DND-41 (cell line): ENCODE measurements at regions not wholly inside any gene's neighbourhood (a gene's known extent, or its start where the extent isn't known, plus 50 kb on each side); places are given as distances from the start of the nearest gene placed in this dataset.

Experiments used
- ATAC-seq: fragments of 200-7000 bp; cut with Tn5 transposase; 3 replicates; pipeline ENCODE4 v1.9.1; 2021; ENCODE audit warnings: low read depth; ENCODE audit not compliant: insufficient read depth
- DNase-seq: peaks from one replicate; pipeline ENCODE4 v3.0.0-alpha.2; 2020
- H2AFZ ChIP-seq: 2 replicates; pipeline ENCODE4 v1.6.0; 2012; ENCODE audit warnings: low read depth, low read length
- H3K27ac ChIP-seq: 2 replicates; pipeline ENCODE4 v1.5.1; 2012; ENCODE audit warnings: low read length, inconsistent platforms
- H3K27me3 ChIP-seq: fragments of 200-600 bp; sonication (generic); 2 replicates; pipeline ENCODE4 v1.6.0; 2012; ENCODE audit warnings: low read length, mild to moderate bottlenecking, inconsistent platforms; ENCODE audit not compliant: insufficient read depth, poor library complexity
- H3K36me3 ChIP-seq: 2 replicates; pipeline ENCODE4 v1.5.1; 2012; ENCODE audit warnings: low read length, inconsistent platforms; ENCODE audit not compliant: insufficient read depth
- H3K4me1 ChIP-seq: 2 replicates; pipeline ENCODE4 v1.5.1; 2012; ENCODE audit warnings: mild to moderate bottlenecking, low read length; ENCODE audit not compliant: insufficient read depth
- H3K4me2 ChIP-seq: 2 replicates; pipeline ENCODE4 v1.6.0; 2012; ENCODE audit warnings: mild to moderate bottlenecking, moderate library complexity, low read length, inconsistent platforms; ENCODE audit not compliant: insufficient read depth
- H3K4me3 ChIP-seq, 2 experiments: fragments of 200-600 bp in 1 of 2; shearing (Covaris generic) in 1 of 2; 2 replicates each; pipeline ENCODE4 v1.5.1; 2012 to 2016; ENCODE audit warnings: inconsistent platforms in 2 of 2, low read length in 2 of 2, mild to moderate bottlenecking in 2 of 2, low read depth in 1 of 2, moderate library complexity in 1 of 2
- H3K79me2 ChIP-seq: 2 replicates; pipeline ENCODE4 v1.6.0; 2012; ENCODE audit warnings: low read length, inconsistent platforms; ENCODE audit not compliant: insufficient read depth
- H3K9ac ChIP-seq: 2 replicates; pipeline ENCODE4 v1.6.0; 2012; ENCODE audit warnings: low read depth, mild to moderate bottlenecking, inconsistent platforms, low read length, moderate library complexity
- H3K9me3 ChIP-seq: 2 replicates; pipeline ENCODE4 v1.5.1; 2012; ENCODE audit warnings: low read length, moderate library complexity, mild to moderate bottlenecking, inconsistent platforms; ENCODE audit not compliant: insufficient read depth, severe bottlenecking
- H4K20me1 ChIP-seq: 2 replicates; pipeline ENCODE4 v1.6.0; 2012; ENCODE audit warnings: low read length; ENCODE audit not compliant: insufficient read depth
- EZH2 ChIP-seq: IDR thresholded peaks from 3 replicates; pipeline ENCODE4 v1.6.1; 2012; ENCODE audit warnings: borderline replicate concordance, low read depth, mild to moderate bottlenecking, moderate library complexity, low read length, inconsistent platforms; ENCODE audit not compliant: severe bottlenecking
- TF ChIP-seq, protein P1 (sequence below): IDR thresholded peaks from 2 replicates; pipeline ENCODE4 v1.5.1; 2012; ENCODE audit warnings: borderline replicate concordance, low read length, moderate library complexity, mild to moderate bottlenecking; ENCODE audit not compliant: poor library complexity, severe bottlenecking; ENCODE audit errors: extremely low read depth

DNA sequence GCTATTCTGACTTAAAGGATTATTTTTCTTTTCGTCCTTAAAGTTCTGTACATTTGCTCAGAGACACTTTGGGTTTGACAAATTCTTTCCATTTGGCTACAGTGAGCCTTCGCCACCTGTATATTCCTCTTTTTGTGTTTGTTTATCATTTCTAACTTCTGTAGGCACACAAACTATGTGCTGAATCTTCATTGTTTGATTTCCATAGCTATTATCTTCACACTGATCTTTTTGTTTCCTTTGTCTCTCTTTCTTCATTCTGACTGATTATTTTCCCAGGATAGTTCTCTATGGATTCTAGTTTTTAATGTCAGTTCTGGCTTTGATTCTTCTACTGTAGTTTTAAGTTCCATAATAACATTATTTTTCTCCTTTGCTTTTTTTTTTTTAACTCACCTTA lies 350.2 kb downstream of the ZNF521 start:
- H3K9ac ChIP-seq = no peak overlapping the region
- no peak for TF ChIP-seq EZH2
- TF ChIP-seq, protein P1, sequence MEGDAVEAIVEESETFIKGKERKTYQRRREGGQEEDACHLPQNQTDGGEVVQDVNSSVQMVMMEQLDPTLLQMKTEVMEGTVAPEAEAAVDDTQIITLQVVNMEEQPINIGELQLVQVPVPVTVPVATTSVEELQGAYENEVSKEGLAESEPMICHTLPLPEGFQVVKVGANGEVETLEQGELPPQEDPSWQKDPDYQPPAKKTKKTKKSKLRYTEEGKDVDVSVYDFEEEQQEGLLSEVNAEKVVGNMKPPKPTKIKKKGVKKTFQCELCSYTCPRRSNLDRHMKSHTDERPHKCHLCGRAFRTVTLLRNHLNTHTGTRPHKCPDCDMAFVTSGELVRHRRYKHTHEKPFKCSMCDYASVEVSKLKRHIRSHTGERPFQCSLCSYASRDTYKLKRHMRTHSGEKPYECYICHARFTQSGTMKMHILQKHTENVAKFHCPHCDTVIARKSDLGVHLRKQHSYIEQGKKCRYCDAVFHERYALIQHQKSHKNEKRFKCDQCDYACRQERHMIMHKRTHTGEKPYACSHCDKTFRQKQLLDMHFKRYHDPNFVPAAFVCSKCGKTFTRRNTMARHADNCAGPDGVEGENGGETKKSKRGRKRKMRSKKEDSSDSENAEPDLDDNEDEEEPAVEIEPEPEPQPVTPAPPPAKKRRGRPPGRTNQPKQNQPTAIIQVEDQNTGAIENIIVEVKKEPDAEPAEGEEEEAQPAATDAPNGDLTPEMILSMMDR = no peak
- H3K79me2 ChIP-seq = no peaks in the 10 kb centered on the region
- no peak overlapping the region for H3K4me3 ChIP-seq
- H2AFZ ChIP-seq = no peak overlapping the region
- DNase-seq = no peak
- H3K4me2 ChIP-seq = no peak overlapping the region
- H3K4me1 ChIP-seq = no peaks in the 10 kb centered on the region
- H4K20me1 ChIP-seq = no peaks in the 10 kb centered on the region
- H3K27ac ChIP-seq = no peak overlapping the region
- no peaks in the 10 kb centered on the region for H3K9me3 ChIP-seq
- ATAC-seq = no peak
- H3K27me3 ChIP-seq = no peaks in the 10 kb centered on the region
- no peaks in the 10 kb centered on the region for H3K36me3 ChIP-seq

DNA sequence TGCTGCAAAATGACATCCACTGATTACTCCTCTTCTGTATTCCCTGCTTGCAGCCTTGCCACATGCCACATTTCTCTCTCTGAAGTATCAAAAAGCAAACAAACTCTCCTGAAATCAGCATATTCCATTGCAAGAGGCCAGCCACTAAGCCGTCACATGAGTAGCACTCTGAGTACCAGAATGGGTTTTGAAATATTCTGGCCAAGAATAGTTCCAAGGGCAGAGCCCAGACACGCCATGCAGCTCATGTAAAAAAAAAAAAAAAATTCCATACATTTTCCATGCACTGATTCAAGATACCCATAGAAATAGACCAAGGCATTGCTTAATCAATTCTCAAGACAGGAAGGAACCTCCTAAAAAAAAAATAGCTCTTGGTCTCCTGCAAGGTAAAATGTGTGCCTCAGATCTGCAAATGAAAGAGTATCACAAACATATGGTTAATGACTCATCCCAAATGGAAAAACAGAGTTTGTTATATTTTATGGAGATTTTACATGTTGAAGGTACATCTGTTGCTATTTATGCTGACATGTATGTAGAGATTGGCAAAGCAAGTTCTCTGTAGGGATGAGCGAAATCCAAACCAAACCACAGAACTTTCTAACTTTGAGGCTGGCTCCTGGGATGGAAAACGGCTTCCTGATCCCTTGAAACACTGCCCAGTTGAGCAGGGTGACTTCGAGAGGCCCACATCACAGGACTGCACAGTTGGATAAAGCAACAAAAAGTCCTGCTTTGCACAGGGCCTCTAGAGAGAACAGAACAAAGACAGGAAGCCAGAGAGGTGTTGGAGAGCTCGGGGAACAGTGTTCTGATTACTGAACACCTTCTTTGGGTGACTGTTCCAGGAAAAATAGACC lies 346.2 kb downstream of the ZNF521 start:
- H3K4me2 ChIP-seq = no peak overlapping the region
- H4K20me1 ChIP-seq = no peaks in the 10 kb centered on the region
- no peak overlapping the region for H3K4me3 ChIP-seq
- no peaks in the 10 kb centered on the region for H3K79me2 ChIP-seq
- H3K36me3 ChIP-seq = no peaks in the 10 kb centered on the region
- H2AFZ ChIP-seq = no peak overlapping the region
- no peaks in the 10 kb centered on the region for H3K4me1 ChIP-seq
- H3K27me3 ChIP-seq = no peaks in the 10 kb centered on the region
- no peaks in the 10 kb centered on the region for H3K9me3 ChIP-seq
- TF ChIP-seq, protein P1 = no peak
- TF ChIP-seq EZH2 = no peak
- H3K9ac ChIP-seq = no peak overlapping the region
- ATAC-seq (peak; percentile 50; the same call in 2 of the 3 replicates), DNase-seq (no peak)
- H3K27ac ChIP-seq = no peak overlapping the region

GRCh38 chr18:25010623-25011374 lies 341.2 kb downstream of the ZNF521 start:
- Histone ChIP-seq H2AFZ (no peak overlapping the region), H3K4me3 (no peak overlapping the region), H3K4me2 (no peak overlapping the region), H3K9ac (no peak overlapping the region), H3K79me2 (no peaks in the 10 kb centered on the region), H3K27me3 (no peaks in the 10 kb centered on the region), H3K4me1 (no peaks in the 10 kb centered on the region), H4K20me1 (no peaks in the 10 kb centered on the region), H3K9me3 (no peaks in the 10 kb centered on the region), H3K36me3 (no peaks in the 10 kb centered on the region), H3K27ac (no peak overlapping the region)
- no peak for DNase-seq
- ATAC-seq = no peak
- TF ChIP-seq EZH2 = no peak
- TF ChIP-seq, protein P1 = no peak
